Hematopoietic multipotent progenitor cell treated with erythropoietin and hydrocortisone succinate and interleukin-3 and kit ligand, for 6 days (in vitro differentiated cells): ENCODE measurements at regions not wholly inside any gene's neighbourhood (a gene's known extent, or its start where the extent isn't known, plus 50 kb on each side); places are given as distances from the start of the nearest gene placed in this dataset.
A peak's percentile ranks its signal among the peaks of the same experiment; 100 is the strongest.

Experiments used
- DNase-seq: peaks from one replicate; pipeline ENCODE4 v3.0.0-alpha.2; 2015

DNA sequence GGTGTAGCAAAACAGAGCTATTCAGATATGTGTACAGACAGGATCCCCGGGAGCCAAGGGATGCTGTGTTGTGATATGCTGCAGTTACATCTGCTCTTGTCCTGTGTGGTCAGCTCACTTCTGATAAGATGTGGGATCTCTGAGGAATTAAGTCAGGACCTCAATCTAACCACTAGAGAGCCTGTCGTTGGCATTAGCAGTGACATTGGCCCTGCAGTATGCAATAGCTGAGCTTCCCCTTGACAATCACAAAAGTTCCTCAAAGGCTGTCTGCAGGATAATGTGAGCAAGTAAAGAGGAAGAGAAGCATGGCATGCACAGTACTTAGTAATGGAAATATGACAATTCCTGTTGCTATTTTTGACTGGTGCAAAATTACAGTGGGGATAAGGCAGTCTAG, 203.4 kb upstream of the MIR17HG start:
- DNase-seq: peak; percentile 57

GRCh38 chr13:91144486-91144885, 203.0 kb upstream of the MIR17HG start:
- no peak for DNase-seq

DNA sequence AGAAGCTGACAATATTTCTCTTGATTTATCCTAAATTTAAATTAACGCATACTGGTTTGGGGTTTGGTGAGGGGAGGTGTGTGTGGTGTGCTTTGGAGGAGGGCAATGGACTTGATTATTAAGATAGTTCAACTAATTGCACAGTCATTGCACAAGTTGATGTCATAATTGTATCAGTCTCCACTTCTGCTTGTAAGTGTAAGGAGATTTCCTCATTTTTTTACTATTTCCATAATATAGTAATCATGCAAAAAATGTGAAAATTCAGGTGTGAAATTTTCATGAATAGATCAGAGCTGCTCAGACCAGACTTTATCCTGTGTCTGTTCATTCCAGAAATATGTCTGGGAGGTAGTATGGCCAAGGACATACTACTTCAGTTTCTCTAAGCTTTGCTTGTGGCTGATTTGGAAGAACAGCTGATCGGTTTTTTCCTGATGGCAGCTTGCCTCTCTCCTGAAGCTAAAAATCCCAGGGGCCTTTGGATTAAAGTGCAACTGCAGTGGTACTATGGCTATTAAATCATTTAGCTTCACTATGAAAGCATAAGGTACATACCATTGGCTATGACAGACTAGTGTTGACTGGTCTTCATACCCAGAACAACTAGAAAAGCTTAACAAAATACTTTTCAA, 201.8 kb upstream of the MIR17HG start:
- peak; percentile 12 for DNase-seq

DNA sequence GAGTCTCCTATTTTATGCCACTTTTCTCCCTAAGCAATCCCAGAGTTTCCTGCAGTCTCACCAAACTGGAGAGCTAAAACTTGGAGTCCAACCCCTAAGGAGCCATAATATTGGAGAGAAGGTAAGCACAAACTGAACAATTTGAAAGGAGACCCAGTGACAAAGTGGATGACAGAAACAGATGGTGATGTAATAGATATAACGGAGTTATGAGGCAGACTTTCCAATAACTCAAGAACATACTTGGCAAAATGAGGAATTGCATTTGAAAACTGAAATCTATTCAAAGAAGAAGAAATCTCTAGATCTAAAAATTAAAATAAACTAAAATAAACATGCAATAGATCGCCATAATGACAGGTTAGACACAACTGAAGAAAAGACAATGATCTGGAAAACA, 200.9 kb upstream of the MIR17HG start:
- DNase-seq: no peak

DNA sequence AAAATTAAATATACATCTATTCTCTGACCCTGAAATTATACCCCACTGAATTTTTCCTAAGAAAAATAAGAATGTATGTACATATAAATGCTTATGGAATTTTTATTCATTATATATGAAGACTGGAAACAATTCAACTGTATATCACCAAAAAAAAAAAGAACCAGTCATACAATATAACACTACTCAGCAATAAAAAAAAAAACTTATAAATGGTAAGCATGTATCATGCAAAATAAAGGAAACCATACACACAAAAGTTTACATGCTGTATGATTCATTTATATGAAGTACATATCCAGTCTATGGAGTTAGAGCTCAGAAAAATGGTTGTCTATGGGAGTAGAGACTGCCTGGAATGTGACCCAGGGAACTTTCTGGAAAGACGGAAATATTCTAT, 199.4 kb upstream of the MIR17HG start:
- no peak for DNase-seq

- DNase-seq: no peak
Measured at GRCh38 chr13:91151921-91152320, 195.6 kb upstream of the MIR17HG start.

GRCh38 chr13:91153372-91153771, 194.1 kb upstream of the MIR17HG start:
- DNase-seq: no peak

DNA sequence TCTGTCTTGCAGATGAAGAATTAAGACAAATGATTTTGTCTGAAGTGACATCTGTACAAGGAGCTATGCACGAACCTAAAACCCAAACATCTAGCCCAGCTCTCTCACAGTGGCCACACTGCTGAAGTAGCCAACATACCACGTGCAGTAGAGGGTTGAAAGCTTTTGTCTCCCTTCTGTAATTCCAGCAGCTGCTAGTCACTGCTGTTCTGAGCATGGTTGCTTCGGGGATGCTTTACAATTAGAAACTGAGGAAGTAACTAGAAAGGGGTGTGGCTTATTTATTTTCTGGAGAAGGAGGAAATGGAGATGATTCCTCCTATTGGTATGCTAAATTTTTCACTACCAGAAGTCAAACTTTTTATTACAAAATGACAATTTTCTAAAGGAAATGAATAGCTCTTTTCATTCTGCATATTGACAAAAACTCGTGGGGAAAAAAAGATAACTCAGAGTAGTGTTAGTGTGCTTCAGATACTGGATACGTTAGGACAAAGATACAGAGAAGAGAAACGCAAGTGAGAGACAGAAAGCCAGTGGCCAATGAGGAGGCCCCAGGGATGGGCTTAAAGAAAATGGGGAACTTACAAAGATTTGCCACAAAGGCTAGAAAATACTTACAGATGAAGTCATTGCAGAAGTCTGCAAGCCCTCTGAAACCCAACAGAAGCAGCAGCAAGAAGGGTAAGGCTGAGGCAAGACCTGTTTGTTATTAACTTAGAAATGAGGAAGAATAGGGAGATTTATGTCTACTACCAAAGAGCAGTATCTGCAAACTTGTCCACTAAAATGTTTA, 192.7 kb upstream of the MIR17HG start:
- DNase-seq: peak; percentile 34

- no peak for DNase-seq
Measured at GRCh38 chr13:91155512-91156114, 191.9 kb upstream of the MIR17HG start.

DNA sequence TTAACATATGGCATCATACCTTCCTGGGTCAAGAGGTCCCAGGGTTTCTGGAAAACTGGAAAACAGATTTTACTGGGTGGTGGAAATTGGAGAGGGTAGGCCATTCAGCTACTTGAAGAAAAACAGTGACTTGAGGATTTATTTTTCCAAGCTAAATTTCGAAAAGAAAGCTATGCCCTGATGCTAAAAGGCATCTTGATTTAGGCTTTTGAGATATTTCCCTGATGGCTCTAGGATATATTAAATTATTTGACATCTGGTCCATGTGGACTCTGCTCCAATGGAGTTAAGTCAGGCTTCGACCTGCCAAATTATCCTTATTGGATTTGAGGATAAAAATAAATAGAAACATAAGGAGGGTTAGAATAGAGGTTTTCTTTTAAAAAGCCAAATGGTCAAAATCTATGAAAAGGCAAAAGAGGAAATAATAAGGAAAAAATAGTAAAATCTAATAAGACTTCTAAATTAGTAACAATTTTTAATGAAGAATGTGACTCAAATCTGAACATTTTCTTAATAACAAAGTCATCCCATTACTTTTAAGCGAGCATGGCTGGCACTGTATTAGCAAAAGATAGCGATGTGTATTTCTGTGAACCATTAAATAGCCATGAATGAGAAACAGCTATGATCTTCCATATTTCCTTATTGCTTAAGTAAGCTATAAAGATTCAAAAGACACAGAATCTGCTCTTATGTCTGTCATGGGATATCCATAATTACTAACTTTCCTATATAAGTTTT, 190.0 kb upstream of the MIR17HG start:
- DNase-seq: no peak

DNA sequence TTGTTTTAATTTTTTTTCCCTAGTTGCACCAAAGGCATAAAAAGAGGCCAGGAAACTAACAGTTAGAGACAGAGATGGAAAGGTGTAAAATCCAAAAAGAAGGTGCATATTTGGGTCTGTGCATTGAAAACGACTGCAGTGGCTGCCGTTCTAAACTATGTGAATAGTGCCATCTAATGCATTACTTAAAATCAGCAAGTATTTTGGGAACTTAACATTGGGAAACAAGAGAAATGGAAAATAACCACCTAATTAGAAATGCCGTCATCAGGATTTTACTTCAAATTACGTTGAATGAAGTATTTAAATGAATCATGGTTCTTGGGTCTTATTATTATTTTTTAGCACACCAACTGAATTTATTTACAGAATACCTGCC, 189.5 kb upstream of the MIR17HG start:
- peak; percentile 29 for DNase-seq

GRCh38 chr13:91162180-91162579, 185.3 kb upstream of the MIR17HG start:
- peak; percentile 30 for DNase-seq

DNA sequence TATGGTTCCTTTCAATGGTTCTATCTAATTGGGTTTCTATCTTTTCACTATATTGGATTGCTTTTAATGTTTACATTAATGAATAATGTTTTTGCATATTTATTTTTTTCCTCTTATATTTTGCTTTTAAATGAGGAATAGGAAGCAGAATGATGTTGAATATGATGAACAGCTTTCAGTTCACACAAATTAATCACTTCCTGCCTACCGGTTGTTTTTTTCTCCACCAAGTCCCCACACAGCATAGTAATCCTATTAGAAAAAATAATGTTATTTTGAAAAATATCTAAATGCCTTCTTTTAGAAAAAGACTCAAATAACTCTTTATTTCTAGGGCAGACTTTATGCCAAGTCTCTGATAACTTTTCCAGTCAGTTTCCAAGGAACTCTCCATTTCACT, 184.9 kb upstream of the MIR17HG start:
- DNase-seq: no peak

DNA sequence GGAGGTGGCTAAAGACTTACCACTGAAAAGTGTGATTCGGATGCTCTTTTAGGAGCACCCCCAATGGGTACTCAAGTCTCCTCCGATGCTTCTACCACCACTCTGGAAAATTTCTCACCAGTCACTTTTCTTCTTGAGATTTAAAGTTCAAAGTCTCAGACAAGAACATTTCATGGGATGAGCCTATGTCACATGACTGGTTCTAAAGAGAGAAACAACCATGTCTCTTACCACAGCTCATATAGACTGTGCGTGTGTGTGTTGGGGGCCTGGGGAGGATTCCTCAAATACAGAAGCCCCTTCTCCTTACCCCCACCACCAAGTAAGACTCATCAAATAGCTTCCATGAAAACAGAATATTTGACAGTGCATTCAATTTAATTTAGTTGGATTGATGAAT, 181.7 kb upstream of the MIR17HG start:
- no peak for DNase-seq

DNA sequence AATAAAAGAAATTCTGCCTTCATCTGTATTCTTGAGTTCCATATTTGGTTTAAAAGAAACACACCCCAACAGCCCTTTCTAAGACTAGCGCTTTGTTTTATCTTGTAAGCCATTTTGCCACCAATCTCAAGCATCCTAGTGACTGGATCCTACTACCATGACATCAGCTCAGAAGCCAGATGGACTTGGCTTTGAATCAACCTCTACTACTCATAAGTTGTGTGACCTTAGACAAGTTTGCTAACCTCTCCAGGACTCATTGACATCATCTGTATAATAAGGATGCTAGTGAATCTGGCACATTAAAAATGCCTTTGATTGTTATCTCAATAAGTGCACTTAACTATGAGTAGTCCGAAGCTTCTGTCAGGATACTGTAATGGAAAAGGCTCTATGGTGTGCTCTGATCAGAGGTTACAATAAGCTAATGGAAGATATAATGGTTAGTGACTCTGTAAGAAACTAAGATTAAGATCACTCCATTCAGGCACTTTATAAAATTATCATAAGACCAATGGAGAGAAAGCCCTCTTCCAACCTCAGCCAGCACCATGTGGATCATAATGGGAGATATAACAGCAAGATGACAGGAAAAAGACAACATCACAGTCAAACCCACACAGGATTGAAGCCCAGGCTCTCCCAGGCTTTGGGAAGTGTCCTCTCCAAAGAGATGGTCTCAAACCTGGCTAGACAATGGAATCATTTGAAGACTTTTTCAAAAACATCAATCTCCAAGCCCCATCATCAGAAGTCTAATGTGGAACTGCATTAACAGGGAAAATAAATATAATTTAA, 180.6 kb upstream of the MIR17HG start:
- DNase-seq: no peak

DNA sequence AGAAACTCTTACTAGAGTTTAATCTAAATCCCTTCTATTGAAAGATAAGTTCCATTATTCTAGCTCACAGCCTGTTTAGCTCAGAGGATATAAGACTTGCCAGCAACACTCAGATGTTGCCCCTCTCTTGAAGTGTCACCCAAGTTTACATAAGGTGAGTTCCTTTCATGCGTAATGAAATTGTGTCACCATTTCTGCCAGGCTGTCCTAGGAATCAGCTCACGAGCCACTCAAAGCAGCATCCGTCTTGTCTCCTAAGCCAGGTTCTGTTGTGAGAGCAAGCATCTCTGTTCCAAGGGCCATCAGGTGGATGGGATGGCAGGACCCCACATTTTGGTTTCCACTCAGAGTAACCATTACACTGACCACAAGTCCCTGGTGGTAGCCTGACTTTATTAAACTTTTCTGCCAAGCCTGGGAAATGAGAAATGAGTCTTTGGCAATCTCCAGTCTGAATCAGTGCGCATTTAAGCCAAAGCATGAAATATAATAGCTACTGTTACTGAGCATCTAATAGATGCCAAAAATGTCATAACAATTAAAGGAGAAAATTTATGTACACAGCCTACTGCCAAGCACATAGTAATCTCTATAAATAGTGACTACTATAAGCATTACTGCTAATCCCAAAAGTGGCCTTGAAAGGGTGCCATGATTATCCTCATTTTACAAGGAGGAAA, 179.6 kb upstream of the MIR17HG start:
- DNase-seq: no peak

GRCh38 chr13:91168386-91168711, 179.1 kb upstream of the MIR17HG start:
- DNase-seq: no peak

DNA sequence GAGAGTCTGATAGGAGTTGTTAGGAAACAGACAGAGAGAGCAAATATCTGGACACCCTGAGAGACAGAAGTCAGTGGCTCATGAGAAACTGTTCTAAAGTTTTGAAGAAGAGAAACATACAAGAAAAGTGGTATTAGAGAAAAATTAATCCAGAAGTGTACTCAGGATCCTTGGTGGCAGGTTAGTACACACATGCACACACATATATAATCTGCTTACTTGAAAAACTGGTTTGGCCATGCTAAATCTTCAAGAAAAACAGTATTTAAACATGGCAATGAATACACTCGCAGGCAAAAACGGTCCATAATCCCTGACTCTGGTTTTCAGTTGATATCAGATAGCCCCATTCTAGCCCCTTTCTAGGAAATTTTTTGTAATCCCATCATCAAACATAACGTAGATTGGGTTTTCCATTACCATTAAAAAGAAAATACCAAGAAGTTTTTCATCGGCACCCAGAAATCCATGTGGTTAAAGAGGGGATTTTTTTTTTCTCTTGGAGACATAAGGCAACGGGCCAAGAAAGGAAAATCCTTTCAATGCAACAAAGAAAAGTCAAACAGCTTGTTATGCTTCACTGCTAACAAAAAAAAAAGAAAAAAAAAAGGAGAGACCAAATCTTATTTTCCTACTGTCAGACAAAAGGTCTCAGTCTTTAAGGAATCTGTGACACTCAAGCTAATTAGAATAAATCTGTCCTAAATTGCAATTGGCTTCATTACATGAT, 178.0 kb upstream of the MIR17HG start:
- no peak for DNase-seq

DNA sequence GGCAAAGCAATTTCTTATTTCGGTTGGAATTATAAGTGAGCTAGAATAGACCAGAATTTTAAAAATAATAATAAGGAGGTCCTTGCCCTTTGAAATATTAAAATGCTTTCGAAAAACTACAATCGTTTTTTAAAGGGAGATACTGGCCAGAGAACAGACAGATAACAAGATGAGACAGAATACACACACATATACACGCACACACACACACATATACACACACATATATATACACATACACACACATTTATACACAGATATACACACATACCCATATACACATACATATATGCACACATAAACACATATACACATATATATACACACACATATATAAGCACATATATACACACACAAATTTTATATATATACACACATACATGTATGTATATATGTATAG, 175.3 kb upstream of the MIR17HG start:
- no peak for DNase-seq

- DNase-seq: peak; percentile 23
Measured at GRCh38 chr13:91174886-91175501, 172.5 kb upstream of the MIR17HG start.

GRCh38 chr13:91178099-91178498, 169.4 kb upstream of the MIR17HG start:
- DNase-seq: no peak
